DND-41 (cell line): ENCODE measurements at regions not wholly inside any gene's neighbourhood (a gene's known extent, or its start where the extent isn't known, plus 50 kb on each side); places are given as distances from the start of the nearest gene placed in this dataset.

Source experiments
- EZH2 ChIP-seq: IDR thresholded peaks from 3 replicates; pipeline ENCODE4 v1.6.1; 2012; ENCODE audit warnings: borderline replicate concordance, low read depth, mild to moderate bottlenecking, moderate library complexity, low read length, inconsistent platforms; ENCODE audit not compliant: severe bottlenecking
- TF ChIP-seq, protein P1 (sequence below): IDR thresholded peaks from 2 replicates; pipeline ENCODE4 v1.5.1; 2012; ENCODE audit warnings: borderline replicate concordance, low read length, moderate library complexity, mild to moderate bottlenecking; ENCODE audit not compliant: poor library complexity, severe bottlenecking; ENCODE audit errors: extremely low read depth

DNA sequence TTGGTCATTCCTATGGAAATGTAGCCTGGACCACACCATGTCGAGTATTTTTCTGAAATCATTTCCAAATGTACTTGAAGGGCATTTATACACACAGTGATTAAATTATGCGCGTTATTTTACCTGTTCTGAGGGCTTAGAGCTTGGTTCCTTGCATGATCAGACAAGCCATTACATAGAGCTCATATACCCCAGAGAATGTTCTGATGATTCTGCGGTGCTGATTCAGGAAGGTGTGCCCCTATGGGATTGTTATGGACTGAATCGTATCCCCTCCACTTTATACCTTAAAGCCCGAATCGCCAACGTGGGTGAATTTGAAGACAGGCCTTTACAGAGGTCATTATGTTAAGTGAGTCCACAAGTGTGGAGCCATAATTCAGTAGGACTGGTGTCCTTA lies 848.9 kb downstream of the TRIML1 start:
- TF ChIP-seq, protein P1, sequence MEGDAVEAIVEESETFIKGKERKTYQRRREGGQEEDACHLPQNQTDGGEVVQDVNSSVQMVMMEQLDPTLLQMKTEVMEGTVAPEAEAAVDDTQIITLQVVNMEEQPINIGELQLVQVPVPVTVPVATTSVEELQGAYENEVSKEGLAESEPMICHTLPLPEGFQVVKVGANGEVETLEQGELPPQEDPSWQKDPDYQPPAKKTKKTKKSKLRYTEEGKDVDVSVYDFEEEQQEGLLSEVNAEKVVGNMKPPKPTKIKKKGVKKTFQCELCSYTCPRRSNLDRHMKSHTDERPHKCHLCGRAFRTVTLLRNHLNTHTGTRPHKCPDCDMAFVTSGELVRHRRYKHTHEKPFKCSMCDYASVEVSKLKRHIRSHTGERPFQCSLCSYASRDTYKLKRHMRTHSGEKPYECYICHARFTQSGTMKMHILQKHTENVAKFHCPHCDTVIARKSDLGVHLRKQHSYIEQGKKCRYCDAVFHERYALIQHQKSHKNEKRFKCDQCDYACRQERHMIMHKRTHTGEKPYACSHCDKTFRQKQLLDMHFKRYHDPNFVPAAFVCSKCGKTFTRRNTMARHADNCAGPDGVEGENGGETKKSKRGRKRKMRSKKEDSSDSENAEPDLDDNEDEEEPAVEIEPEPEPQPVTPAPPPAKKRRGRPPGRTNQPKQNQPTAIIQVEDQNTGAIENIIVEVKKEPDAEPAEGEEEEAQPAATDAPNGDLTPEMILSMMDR, result no peak
- TF ChIP-seq EZH2, result no peak
